Activated CD8-positive, alpha-beta memory T cell treated with anti-CD3 and anti-CD28 coated beads, Interleukin-2, amount 10 ng/mL, durations not matched to agents 7 days and 5 days (primary cell): ENCODE measurements at regions not wholly inside any gene's neighbourhood (a gene's known extent, or its start where the extent isn't known, plus 50 kb on each side); places are given as distances from the start of the nearest gene placed in this dataset.
"Not testable (repeated sequence)": the region's sequence is repeated elsewhere in the genome, so short reads cannot be mapped to it uniquely, and the experiment has no call there.

Experiments
- ATAC-seq: fragments of 150-1000 bp; cut with Tn5 transposase; one replicate; pipeline ENCODE4 v1.10.0; 2021; ENCODE audit warnings: moderate library complexity
- CTCF ChIA-PET: fragments of 350-600 bp; sonication (Branson Sonifier 250); formaldehyde crosslinking; loops from one replicate; lab custom pipeline; 2021; ENCODE audit warnings: antibody characterized with exemption; lab: Charles Lee
- DNase-seq: peaks from one replicate; pipeline ENCODE4 v3.0.0-alpha.2; 2020
- H3K27ac Mint-ChIP-seq: one replicate; pipeline ENCODE4 v1.8.0; 2021; ENCODE audit warnings: mild to moderate bottlenecking, mixed read lengths
- H3K27me3 Mint-ChIP-seq: one replicate; pipeline ENCODE4 v1.8.0; 2021; ENCODE audit warnings: mixed read lengths
- H3K36me3 Mint-ChIP-seq: one replicate; pipeline ENCODE4 v1.8.0; 2021; ENCODE audit warnings: mild to moderate bottlenecking, mixed read lengths
- H3K4me1 Mint-ChIP-seq: one replicate; pipeline ENCODE4 v1.8.0; 2021; ENCODE audit warnings: mixed read lengths
- H3K4me3 Mint-ChIP-seq: one replicate; pipeline ENCODE4 v1.8.0; 2021; ENCODE audit warnings: mild to moderate bottlenecking, moderate library complexity, mixed read lengths
- H3K9me3 Mint-ChIP-seq: one replicate; pipeline ENCODE4 v1.8.0; 2022; ENCODE audit warnings: low read depth, mixed read lengths

DNA sequence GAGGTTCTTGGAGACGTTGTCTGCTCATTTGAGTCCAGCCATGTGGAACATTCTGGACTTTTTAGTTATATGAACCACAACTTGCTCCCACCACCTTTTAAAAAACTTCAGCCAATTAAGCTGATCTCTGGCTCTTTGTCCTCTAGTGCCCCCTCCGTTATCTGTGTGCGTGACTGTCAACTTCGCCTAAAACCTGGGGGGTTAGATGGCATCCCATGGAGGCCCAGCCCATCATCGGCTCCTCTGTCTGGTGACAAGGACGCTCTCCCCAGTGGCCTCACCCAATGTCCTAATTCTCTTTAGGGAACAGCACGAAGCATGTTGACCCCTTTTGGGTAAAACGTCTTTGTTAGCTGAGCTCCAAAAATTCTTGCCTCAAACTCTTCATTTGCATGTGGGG is 341.0 kb upstream of the TNRC6C start:
- no peak for DNase-seq
- no peak overlapping the region for H3K4me3 Mint-ChIP-seq
- no peak overlapping the region for H3K27ac Mint-ChIP-seq
- CTCF ChIA-PET: interaction anchor here (1.1 kb wide), 1 partner anchor 28 kb away, joined by 3 read pairs; no protein-coding TSS in a partner anchor
- no peak for ATAC-seq
- no peaks in the 10 kb centered on the region for H3K36me3 Mint-ChIP-seq
- H3K9me3 Mint-ChIP-seq: peaks cover 2% of the 10 kb centered on the region
- H3K27me3 Mint-ChIP-seq: peaks cover 11% of the 10 kb centered on the region
- peaks cover 12% of the 10 kb centered on the region for H3K4me1 Mint-ChIP-seq

DNA sequence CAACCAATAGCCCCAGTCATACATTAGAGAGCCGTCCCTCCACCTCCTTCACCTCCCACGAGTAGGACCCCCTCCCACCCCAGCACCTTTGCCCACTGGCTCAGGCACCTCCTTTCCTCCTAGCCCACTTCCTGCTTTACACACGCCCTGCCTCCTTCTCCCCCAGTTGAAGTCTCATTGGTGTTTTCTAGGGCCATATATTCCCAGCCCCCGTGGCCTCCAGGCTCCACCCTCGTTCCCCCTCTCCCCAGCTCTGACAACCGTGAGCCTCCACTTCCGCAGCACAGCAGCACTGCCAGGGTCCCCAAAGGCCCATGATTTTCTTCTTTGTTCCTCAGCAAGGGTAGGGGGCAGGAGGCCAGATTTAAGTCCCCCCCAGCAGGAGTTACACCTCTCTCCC is 340.3 kb upstream of the TNRC6C start:
- H3K27me3 Mint-ChIP-seq: peaks cover 10% of the 10 kb centered on the region
- H3K27ac Mint-ChIP-seq: no peak overlapping the region
- no peaks in the 10 kb centered on the region for H3K36me3 Mint-ChIP-seq
- peaks cover 2% of the 10 kb centered on the region for H3K9me3 Mint-ChIP-seq
- no peak for ATAC-seq
- H3K4me3 Mint-ChIP-seq: no peak overlapping the region
- DNase-seq: no peak
- CTCF ChIA-PET: interaction anchor here (1.1 kb wide), 1 partner anchor 27 kb away, joined by 3 read pairs; no protein-coding TSS in a partner anchor
- H3K4me1 Mint-ChIP-seq: peaks cover 12% of the 10 kb centered on the region

DNA sequence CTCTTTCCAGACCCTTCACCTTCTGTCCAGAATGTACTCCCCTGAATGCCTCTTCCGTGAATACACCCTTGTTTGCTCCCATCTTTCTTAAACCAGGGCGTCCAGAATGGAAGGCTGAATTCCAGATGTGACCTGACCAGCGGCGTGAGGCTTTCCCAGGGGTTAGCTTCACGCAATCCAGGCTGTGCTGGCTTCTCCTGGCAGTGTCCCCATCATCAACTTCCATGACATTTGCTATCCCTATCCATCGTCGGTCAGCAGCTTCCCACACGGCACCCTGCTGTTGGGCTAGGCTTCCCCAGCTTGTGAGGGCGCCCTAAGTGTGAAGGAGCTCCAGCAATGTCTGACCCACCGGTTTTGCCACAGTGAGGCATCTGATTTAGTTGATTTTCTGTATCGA is 339.8 kb upstream of the TNRC6C start:
- CTCF ChIA-PET: no interaction called here
- Mint-ChIP-seq H3K36me3 (no peaks in the 10 kb centered on the region), H3K4me1 (peaks cover 12% of the 10 kb centered on the region), H3K4me3 (no peak overlapping the region), H3K27me3 (peaks cover 5% of the 10 kb centered on the region), H3K27ac (no peak overlapping the region), H3K9me3 (peaks cover 2% of the 10 kb centered on the region)
- DNase-seq (no peak), ATAC-seq (no peak)

DNA sequence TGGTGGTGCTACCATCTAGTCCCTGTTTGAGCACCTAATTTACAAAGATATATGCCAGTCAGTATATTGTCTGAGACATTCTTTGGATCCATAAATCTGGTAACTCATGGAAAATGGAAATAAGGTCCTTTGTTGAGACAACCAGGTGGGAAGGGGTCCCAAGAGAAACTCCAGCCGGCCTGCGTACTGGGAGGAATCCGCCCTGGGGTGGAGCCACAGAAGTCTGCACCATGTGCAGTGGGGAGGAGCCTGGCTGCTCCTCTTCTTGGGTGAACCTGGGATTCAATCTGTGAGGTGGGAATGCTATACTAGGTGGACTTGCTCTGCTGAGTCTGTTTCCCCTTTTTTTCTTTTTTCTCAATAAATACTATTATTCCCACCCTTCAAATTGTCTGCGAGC is 339.2 kb upstream of the TNRC6C start:
- peaks cover 2% of the 10 kb centered on the region for H3K9me3 Mint-ChIP-seq
- no peak for DNase-seq
- no peaks in the 10 kb centered on the region for H3K36me3 Mint-ChIP-seq
- peaks cover 3% of the 10 kb centered on the region for H3K27me3 Mint-ChIP-seq
- no peak overlapping the region for H3K27ac Mint-ChIP-seq
- H3K4me1 Mint-ChIP-seq: peaks cover 12% of the 10 kb centered on the region
- no peak overlapping the region for H3K4me3 Mint-ChIP-seq
- CTCF ChIA-PET: no interaction called here
- ATAC-seq: no peak

DNA sequence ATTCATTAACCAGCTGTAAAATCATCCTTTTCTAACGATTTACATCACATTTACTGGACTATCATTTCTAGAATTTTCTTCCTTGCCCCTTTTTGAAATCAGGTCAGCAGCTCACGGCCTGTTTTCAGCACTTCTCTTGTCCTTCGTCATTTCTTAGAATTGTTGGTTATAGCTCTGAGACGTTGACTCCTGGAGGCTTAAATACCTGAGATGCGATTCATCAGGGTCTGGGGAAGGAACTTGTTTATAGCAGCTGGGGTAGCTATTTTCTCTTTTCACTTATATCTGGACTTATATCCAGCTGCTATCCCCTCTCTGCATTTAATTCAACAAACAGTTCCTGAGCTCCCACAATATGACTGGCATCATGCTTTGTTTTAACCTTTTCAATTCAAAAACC is 338.7 kb upstream of the TNRC6C start:
- Mint-ChIP-seq H3K27ac (no peak overlapping the region), H3K9me3 (peaks cover 2% of the 10 kb centered on the region), H3K4me3 (no peak overlapping the region), H3K4me1 (peaks cover 12% of the 10 kb centered on the region), H3K36me3 (no peaks in the 10 kb centered on the region), H3K27me3 (peaks cover 3% of the 10 kb centered on the region)
- no peak for DNase-seq
- CTCF ChIA-PET: no interaction called here
- no peak for ATAC-seq

DNA sequence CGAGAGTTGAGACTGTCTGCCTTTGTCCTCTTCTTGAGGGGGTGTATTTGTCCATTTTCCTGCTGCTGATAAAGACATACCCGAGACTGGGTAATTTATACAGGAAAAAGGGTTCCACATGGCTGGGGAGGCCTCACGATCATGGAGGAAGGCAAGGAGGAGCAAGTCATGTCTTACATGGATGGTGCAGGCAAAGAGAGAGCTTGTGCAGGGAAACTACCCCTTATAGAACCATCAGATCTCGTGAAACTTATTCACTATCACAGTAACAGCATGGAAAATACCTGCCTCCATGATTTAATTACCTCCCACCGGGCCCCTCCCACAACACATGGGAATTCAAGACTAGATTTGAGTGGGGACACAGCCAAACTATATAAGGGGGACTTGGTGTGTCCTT is 338.2 kb upstream of the TNRC6C start:
- CTCF ChIA-PET: interaction anchor here (1.8 kb wide), 1 partner anchor 23 kb away, joined by 6 read pairs; no protein-coding TSS in a partner anchor
- Mint-ChIP-seq H3K4me3 (no peak overlapping the region), H3K27ac (no peak overlapping the region), H3K27me3 (peaks cover 3% of the 10 kb centered on the region), H3K36me3 (no peaks in the 10 kb centered on the region), H3K4me1 (peaks cover 12% of the 10 kb centered on the region), H3K9me3 (peaks cover 2% of the 10 kb centered on the region)
- no peak for DNase-seq
- no peak for ATAC-seq

DNA sequence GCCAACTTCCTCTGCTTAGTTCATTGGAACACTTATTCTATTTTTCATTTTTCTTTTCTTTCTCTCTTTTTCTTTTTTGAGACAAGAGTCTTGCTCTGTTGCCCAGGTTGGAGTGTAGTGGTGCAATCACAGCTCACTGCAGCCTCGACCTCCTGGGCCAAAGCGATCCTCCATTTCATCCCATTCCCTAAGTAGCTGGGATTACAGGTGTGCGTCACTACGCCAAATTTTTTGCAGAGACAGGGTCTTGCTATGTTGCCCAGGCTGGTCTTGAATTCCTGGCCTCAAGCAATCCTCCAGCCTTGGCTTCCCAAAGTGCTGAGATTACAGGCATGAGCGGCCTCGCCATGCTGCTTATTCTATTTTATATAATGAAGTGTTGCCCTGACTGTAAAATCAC is 336.4 kb upstream of the TNRC6C start:
- not testable (repeated sequence) for DNase-seq, H3K36me3 Mint-ChIP-seq
- peaks cover 13% of the 10 kb centered on the region for H3K27me3 Mint-ChIP-seq

DNA sequence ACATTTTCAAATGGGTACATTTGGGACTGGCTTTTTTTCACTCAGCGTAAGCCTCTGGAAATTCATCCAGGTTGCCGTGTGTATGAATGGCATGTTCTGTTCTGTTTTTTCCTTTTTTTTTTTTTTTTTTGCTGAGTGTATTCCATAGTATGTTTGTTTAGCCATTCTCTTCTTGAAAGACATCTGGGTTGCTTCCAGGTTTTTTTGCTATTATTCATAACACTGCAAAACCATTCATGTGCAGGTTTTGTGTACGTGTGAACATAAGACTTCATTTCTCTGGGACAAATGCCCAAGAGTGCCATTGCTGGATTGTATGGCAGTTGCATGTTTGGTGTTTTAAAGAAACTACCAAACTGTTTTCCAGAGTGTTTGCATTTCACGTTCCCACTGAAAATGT is 335.9 kb upstream of the TNRC6C start:
- Mint-ChIP-seq H3K4me3 (no peak overlapping the region), H3K27ac (no peak overlapping the region), H3K4me1 (peaks cover 12% of the 10 kb centered on the region)

More for the DNA sequence above, 336.4 kb upstream of the TNRC6C start:
- not testable (repeated sequence) for H3K9me3 Mint-ChIP-seq, H3K4me3 Mint-ChIP-seq, H3K27ac Mint-ChIP-seq, ATAC-seq
- peaks cover 12% of the 10 kb centered on the region for H3K4me1 Mint-ChIP-seq
- CTCF ChIA-PET: interaction anchor here (1.8 kb wide), 1 partner anchor 25 kb away, joined by 6 read pairs; no protein-coding TSS in a partner anchor

DNA sequence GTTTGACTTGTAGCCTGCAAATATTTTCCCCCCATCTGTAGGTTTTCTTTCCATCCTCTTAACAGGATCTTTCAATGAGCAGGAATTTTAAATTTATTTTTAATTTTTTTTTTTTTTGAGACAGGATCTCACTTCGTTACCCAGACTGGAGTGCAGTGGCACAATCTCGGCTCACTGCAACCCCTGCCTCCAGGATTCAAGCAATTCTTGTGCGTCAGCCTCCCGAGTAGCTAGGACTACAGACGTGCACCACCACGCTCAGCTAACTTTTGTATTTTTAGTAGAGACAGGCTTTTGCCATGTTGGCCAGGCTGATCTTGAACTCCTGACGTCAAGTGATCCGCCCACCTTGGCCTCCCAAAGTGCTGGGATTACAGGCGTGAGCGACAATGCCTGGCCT is 335.2 kb upstream of the TNRC6C start:
- H3K36me3 Mint-ChIP-seq, H3K27ac Mint-ChIP-seq, H3K4me1 Mint-ChIP-seq, H3K4me3 Mint-ChIP-seq, DNase-seq, CTCF ChIA-PET, ATAC-seq: not testable (repeated sequence)
- peaks cover 12% of the 10 kb centered on the region for H3K9me3 Mint-ChIP-seq
- H3K27me3 Mint-ChIP-seq: peaks cover 21% of the 10 kb centered on the region

More for the DNA sequence above, 335.9 kb upstream of the TNRC6C start:
- DNase-seq: no peak
- peaks cover 18% of the 10 kb centered on the region for H3K27me3 Mint-ChIP-seq
- H3K9me3 Mint-ChIP-seq: peaks cover 9% of the 10 kb centered on the region
- H3K36me3 Mint-ChIP-seq: peaks cover 1% of the 10 kb centered on the region
- no peak for ATAC-seq
- CTCF ChIA-PET: no interaction called here

DNA sequence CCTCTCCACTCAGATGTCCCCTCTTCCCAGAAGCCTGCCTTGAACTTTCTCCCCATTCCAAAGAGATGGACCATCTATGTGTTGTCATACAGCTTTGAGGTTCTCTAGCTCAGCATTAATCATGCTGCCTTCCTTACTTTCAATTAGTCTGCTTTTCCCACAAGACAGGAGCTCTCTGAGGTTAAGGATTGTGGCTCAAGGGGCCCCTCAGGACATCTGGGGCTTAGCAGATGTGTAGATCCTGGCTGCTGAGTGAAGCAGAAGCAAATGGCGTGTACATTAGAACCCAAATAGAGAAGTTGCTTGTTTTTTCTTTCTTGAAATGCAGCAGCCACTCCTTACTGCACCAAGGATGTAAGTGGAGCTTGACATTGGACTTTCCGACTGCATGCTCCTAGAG is 330.5 kb upstream of the TNRC6C start:
- CTCF ChIA-PET: no interaction called here
- H3K27me3 Mint-ChIP-seq: peaks cover 26% of the 10 kb centered on the region
- no peaks in the 10 kb centered on the region for H3K4me1 Mint-ChIP-seq
- no peak for DNase-seq
- H3K9me3 Mint-ChIP-seq: peaks cover 9% of the 10 kb centered on the region
- no peak overlapping the region for H3K27ac Mint-ChIP-seq
- peaks cover 4% of the 10 kb centered on the region for H3K36me3 Mint-ChIP-seq
- H3K4me3 Mint-ChIP-seq: no peak overlapping the region
- no peak for ATAC-seq

DNA sequence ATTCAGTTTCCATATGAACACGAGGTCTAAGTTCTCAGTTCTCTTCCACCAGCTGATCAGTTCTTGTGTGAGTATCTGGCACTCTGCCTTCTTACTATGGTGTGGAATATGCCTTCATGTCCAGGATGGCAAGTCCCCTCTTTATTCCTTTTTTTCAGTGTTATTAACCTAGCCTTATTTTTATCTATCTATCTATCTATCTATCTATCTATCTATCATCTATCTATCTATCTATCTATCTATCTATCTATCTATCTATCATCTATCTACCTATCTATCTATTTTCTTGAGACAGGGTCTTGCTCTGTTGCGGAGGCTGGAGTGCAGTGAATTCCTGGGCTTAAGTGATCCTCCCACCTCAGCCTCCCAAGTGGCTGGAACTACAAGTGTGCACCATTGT is 329.2 kb upstream of the TNRC6C start:
- ATAC-seq, H3K4me1 Mint-ChIP-seq, H3K4me3 Mint-ChIP-seq, H3K9me3 Mint-ChIP-seq, DNase-seq, CTCF ChIA-PET, H3K36me3 Mint-ChIP-seq, H3K27ac Mint-ChIP-seq: not testable (repeated sequence)
- peaks cover 26% of the 10 kb centered on the region for H3K27me3 Mint-ChIP-seq

DNA sequence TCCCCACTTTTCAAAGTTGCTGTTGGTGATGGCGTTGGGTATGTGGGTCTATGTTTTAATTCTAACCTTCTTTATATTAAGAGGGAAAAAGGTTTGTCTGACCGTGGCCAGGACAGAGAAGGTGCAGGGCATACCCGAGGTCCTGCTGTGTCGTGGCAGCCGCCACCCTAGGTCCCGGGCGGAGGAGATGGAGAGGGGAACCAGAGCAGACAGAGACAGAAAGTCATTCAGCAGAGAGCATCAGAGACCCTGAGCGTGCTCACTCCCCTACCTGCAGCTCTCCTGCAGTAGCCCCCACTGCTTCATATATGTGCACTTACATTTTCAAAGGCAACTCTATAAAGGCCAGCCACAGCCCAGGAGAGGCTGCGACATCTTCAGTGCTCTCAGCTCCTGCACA is 327.2 kb upstream of the TNRC6C start:
- ATAC-seq (no peak), DNase-seq (no peak)
- Mint-ChIP-seq H3K36me3 (peaks cover 4% of the 10 kb centered on the region), H3K27me3 (peaks cover 21% of the 10 kb centered on the region), H3K4me1 (peaks cover 9% of the 10 kb centered on the region), H3K9me3 (peaks cover 9% of the 10 kb centered on the region), H3K4me3 (no peak overlapping the region), H3K27ac (no peak overlapping the region)
- CTCF ChIA-PET: no interaction called here

DNA sequence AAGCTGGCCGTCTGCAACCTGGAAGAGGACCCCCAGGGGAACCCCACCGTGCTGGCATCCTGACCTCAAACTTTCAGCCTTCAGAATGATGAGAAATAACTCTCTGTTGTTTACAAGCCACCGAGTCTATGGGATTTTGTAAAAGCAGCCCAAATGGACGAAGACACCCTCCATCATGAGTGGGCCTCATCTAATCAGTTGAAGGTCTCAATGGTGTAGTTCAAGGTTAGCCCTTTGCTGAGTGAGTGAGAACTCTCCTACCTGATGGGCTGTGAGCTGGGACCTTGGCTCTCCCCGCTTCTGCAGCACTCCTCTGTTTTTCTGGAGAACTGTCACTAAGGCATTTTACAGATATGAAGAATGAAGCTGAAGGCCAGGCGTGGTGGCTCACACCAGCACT is 325.9 kb upstream of the TNRC6C start:
- Mint-ChIP-seq H3K27ac (no peak overlapping the region), H3K4me1 (peaks cover 9% of the 10 kb centered on the region), H3K9me3 (peaks cover 3% of the 10 kb centered on the region), H3K27me3 (peaks cover 8% of the 10 kb centered on the region), H3K36me3 (peaks cover 3% of the 10 kb centered on the region), H3K4me3 (no peak overlapping the region)
- CTCF ChIA-PET: no interaction called here
- ATAC-seq (no peak), DNase-seq (no peak)

DNA sequence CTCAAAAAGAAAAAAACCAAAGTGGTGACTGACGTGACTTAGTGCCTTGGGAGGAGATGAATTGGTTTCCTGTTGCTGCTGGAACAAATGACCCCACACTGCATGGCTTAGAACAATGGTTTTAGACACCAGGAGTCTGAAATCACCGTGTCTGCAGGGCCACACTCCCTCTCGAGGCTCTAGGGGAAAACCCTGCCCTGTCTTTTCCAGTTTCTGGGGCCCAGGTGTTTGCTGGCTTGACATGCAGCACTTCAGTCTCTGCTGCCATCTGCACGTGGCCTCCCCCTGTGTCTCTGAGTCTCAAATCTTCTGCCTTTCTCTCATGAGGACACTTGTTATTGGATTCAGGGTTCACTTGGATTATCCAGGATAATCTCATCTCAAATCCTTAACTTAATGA is 323.8 kb upstream of the TNRC6C start:
- CTCF ChIA-PET: no interaction called here
- no peaks in the 10 kb centered on the region for H3K9me3 Mint-ChIP-seq
- H3K4me1 Mint-ChIP-seq: peaks cover 9% of the 10 kb centered on the region
- no peak for DNase-seq
- peak; percentile 47 for ATAC-seq
- peaks cover 8% of the 10 kb centered on the region for H3K27me3 Mint-ChIP-seq
- H3K4me3 Mint-ChIP-seq: no peak overlapping the region
- no peaks in the 10 kb centered on the region for H3K36me3 Mint-ChIP-seq
- no peak overlapping the region for H3K27ac Mint-ChIP-seq

DNA sequence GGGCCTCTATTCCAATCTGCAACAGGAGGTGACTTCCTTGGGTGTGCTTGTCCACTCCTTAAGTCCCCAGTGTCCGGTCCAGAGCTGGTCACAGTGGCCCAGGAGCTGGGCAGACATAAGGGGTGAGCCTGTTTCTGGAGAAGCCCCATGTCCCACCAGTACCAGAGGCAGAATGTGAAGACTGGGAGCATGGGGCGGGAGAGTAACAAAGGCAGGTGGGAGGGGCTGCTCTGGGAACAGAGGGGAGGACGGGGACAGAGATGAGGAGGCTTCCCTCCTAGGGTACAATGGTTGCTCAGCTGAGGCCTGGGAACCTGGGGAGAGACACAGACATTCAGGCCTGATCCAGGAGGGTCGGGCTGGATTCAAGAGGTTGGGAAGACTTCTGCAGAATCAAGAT is 323.3 kb upstream of the TNRC6C start:
- H3K9me3 Mint-ChIP-seq: no peaks in the 10 kb centered on the region
- no peak overlapping the region for H3K27ac Mint-ChIP-seq
- no peak overlapping the region for H3K4me3 Mint-ChIP-seq
- H3K36me3 Mint-ChIP-seq: no peaks in the 10 kb centered on the region
- peaks cover 9% of the 10 kb centered on the region for H3K4me1 Mint-ChIP-seq
- CTCF ChIA-PET: interaction anchor here (0.5 kb wide), 1 partner anchor 807 kb away, joined by 3 read pairs; no protein-coding TSS in a partner anchor
- H3K27me3 Mint-ChIP-seq: peaks cover 8% of the 10 kb centered on the region
- no peak for DNase-seq
- no peak for ATAC-seq
